Globus pallidus (tissue), 1 donor: ENCODE measurements at regions not wholly inside any gene's neighbourhood (a gene's known extent, or its start where the extent isn't known, plus 50 kb on each side); places are given as distances from the start of the nearest gene placed in this dataset.
"Not testable (repeated sequence)": the region's sequence is repeated elsewhere in the genome, so short reads cannot be mapped to it uniquely, and the experiment has no call there.

ENCODE experiments used
- DNase-seq: peaks from one replicate; pipeline ENCODE4 v3.0.0-alpha.2; 2015; ENCODE audit warnings: low spot score

DNA sequence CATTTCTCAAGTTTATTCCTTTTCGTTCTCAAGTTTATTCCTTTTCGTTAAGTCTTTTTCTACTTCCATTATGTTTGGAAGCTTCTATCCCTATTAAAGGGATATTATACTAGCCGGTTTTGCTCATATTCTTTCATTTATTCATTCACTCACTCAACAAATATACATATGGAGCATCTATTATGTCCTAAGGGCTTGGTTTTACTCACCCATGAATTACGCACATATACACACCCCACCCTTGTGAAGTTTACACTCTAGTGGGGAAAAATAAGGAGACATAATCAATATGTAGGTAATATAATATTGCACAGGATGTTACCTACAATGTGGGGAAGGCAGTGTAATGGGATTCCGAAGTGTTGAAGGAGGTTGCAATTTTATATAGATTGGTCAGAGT lies 90.5 kb downstream of the ACTL7B start:
- no peak for DNase-seq

- DNase-seq: no peak
Measured at GRCh38 chr9:108762348-108763055, 93.3 kb downstream of the ACTL7B start.

DNA sequence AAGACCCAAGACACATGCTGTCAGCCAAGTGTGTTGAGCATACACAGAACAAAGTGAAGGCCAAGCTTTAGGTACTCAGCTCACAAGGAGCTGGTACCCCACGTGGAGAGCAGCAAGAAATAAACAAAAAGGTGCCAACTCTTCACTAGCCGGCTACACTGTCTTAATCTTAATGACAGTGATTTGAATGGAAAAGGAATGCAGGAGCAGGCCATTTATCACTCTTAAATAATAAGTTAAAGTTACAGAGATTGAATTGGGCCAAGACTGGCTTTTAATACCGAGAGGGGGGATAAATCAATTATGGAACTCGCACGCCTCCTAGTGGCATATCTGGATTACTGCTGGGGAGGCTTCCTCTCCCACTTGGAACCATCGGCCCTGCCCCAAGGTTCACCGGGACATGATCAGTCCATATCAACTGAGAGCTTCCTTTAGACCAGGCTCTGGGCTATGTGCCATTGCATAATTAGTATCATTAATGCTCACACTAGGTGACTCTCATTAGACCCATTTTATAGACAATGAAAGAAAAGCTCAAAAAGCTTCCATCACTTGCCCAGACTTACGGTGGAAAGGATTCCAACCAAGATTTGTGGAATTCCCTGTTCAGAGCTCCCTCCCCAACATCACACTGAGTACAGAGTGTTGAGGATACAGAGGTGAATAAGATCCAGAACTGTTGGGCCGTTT lies 94.0 kb downstream of the ACTL7B start:
- DNase-seq: peak; percentile 71

- no peak for DNase-seq
Measured at GRCh38 chr9:108760841-108761240, 94.9 kb downstream of the ACTL7B start.

- no peak for DNase-seq
Measured at GRCh38 chr9:108759835-108760234, 96.0 kb downstream of the ACTL7B start.

- no peak for DNase-seq
Measured at GRCh38 chr9:108759399-108759798, 96.4 kb downstream of the ACTL7B start.

DNA sequence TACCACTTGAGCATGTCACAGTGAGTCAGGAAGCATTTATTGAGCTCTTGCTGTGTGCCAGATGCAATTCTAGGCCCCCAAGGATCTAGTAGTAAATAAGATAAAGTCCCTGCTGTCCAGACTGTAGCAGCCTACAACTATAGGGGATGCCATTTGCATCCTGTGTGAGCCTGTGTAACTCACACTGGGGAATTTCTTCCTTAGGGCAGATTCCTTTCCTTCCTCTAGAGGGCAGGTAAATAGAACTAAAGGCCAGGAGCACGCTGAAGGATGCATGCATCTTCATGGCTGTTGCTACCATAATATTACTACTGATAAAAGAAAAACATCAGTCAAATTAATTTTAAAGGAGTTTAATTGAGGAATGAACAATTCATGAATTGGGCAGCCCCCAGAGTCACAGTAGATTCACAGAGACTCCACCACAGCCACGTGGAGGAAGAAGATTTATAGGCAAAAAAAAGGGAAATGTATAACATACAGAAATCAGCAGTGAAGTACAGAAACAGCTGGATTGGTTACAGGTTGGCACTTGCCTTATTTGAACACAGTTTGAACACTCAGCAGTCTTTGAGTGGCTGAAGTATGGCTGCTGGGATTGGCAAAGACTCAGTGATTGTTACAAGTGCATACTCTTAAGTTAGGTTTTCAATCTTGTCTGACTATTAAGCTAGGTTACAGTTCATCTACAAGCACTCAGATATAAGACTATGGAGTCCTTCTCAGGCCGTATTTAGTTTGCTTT lies 98.9 kb downstream of the ACTL7B start:
- DNase-seq: no peak

DNA sequence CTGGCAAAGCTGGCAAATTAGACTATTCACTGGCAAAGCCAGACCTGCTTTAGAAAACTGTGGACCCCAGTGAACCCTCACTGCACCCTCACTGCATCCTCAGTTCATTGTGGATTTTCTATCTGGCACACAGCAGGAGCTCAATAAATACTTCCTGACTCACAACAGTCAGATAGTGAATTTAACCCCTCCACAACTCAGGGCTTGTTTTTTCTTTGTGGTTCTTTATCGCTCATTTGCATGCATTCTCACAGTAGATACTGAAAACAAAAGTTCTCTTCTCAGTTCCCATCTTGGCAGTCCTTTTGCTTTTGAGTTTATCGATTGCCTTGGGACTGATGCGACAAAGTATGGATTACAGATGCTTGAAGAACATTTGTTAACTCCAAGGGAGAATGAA lies 99.8 kb downstream of the ACTL7B start:
- no peak for DNase-seq

GRCh38 chr9:108751369-108751768 lies 104.4 kb downstream of the ACTL7B start:
- DNase-seq: no peak

DNA sequence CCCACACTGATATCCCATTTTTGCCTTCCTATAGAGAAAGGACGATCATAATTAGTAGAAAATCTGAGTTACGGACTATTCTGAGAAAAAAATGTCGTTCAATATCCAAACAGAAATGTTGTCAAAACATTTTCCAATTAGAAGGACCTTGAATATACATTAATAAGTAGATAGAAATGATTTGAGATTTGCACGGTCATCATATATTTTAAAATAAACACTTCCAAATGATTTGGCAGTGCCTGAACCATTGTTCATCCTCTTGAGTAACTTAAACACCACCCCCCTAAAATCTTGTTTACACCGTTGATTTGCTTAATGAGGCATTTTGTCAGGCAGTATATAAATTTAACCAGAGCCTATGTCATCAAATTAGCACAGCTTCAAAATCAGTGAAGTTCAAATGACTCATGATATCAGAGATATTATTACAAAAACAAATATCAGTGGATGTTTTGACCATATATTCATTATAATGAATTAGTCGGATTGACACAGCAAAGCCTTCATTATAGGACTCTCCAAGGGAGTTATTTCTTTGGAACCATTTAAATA lies 105.0 kb downstream of the ACTL7B start:
- DNase-seq: no peak

DNA sequence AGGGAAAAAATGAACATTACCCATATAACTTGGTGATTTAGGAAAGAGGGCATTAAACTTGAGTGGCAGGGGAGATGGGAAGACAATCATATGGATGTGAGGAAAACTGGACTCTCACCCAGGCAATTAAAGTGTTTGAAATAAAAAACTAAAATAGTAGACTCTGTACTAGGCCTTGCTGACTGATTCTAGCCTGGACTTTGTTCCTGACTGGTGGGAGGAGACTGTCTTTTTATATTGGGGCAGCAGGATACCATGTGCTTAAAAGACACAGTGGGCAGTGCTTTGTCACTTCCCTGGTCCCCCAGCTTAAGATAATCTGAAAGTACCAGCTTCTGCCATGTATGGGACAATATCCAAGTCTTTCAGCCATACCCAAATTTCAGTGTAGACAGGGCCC lies 107.0 kb downstream of the ACTL7B start:
- DNase-seq: no peak

- no peak for DNase-seq
Measured at GRCh38 chr9:108746864-108747263, 108.9 kb downstream of the ACTL7B start.

GRCh38 chr9:108746001-108746400 lies 109.8 kb downstream of the ACTL7B start:
- no peak for DNase-seq

GRCh38 chr9:108744641-108745040 lies 111.1 kb downstream of the ACTL7B start:
- no peak for DNase-seq

GRCh38 chr9:108743901-108744371 lies 111.8 kb downstream of the ACTL7B start:
- DNase-seq: no peak

DNA sequence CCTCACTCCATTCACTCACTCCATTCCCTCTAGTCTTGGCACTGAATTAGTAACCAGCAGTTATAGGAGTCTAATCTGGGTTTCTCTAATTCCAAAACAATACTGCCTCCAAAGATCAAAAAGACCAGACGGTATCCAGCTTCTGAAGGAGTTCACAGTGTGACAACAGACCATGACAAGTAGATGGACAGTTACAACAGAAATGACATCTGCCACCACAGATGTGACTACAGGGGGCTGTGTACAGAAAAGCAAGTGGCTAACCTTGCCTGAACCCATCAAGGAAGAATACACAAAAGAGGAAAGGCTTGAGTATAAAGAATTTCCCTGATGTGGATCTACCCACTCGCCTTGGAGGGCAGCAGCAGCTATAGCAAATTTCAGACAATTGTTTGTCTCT lies 112.4 kb downstream of the ACTL7B start:
- DNase-seq: no peak

DNA sequence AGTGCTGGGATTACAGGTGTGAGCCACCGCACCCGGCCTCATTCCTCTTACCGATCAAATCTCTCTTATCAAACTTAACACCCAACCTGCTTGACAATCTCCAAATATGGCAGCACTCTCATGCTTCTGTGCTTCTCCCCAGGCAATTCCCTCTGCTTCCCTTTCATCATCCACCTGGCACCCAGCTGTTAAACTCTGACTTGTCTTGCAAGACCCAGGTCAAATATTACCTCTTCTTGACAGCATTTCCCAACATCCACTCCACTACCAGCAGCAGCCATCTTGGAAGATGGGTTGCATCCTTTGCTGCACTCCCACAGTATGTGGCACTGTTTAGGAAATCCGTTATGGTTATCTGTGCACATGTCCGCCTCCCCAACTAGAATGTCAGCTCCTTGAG lies 113.6 kb downstream of the ACTL7B start:
- DNase-seq: no peak

DNA sequence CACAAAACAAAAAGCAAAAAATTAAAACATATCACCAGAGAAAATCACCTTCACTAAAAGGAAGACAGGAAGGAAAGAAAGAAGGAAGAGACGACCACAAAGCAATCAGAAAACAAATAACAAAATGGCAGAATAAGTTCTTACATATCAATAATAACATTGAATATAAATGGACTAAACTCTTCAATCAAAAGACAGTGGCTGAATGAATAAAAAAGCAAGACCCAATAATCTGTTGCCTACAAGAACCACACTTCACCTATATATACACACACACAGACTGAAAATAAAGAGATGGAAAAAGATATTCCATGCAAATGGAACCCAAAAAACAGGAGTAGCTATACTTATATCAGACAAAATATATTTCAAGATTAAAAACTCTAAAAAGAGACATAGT lies 124.5 kb downstream of the ACTL7B start:
- not testable (repeated sequence) for DNase-seq

- peak; percentile 75 for DNase-seq
Measured at GRCh38 chr9:108727580-108728111, 128.1 kb downstream of the ACTL7B start.

DNA sequence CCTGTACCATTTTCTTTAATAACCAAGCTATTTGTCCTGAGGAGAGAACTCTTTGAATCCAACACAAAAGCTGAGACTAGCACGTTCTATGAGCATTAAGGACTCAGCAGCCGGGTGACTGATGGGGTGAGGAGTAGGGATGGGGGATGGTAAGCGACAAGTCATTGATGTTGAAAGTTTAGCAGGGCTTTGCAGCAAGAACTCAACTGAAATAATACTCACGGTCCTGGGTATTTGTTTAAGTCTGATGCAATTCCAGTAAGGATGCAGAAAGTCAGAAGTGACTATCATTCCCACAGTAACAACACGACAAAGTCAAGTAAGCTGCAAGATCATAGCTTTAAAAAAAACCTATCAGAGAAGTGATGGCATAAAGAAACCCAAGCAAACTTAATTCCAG lies 131.1 kb downstream of the ACTL7B start:
- DNase-seq: no peak

DNA sequence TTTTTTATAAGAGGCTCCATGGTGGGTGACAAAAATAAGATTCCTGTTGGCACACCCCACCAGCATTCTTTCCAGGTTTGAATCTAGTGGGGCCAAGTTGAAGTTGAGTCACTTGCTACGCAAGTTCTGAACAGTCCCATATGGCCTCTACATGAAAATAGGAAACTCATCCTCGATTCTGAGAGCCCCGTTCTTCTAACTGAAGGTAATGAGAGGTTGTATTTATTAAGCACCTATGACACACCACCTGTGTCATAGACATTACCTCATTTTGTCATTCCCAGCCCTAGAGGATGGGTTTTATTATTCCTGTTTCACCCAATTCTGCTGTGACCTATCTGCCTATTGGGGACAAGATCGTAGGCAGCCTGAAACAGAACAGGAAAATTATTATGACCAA lies 131.7 kb downstream of the ACTL7B start:
- no peak for DNase-seq

GRCh38 chr9:108722396-108722795 lies 133.4 kb downstream of the ACTL7B start:
- no peak for DNase-seq
